Stimulated activated CD4-positive, alpha-beta T cell treated with anti-CD3 and anti-CD28 coated beads, Interleukin-1b, Interleukin-23, amount 100 ng/mL, for 48 hours (primary cell): ENCODE measurements at regions not wholly inside any gene's neighbourhood (a gene's known extent, or its start where the extent isn't known, plus 50 kb on each side); places are given as distances from the start of the nearest gene placed in this dataset.
A peak's percentile ranks its signal among the peaks of the same experiment; 100 is the strongest.
"Not testable (repeated sequence)": the region's sequence is repeated elsewhere in the genome, so short reads cannot be mapped to it uniquely, and the experiment has no call there.

Experiments
- DNase-seq: peaks from one replicate; pipeline ENCODE4 v3.0.0-alpha.2; 2020

DNA sequence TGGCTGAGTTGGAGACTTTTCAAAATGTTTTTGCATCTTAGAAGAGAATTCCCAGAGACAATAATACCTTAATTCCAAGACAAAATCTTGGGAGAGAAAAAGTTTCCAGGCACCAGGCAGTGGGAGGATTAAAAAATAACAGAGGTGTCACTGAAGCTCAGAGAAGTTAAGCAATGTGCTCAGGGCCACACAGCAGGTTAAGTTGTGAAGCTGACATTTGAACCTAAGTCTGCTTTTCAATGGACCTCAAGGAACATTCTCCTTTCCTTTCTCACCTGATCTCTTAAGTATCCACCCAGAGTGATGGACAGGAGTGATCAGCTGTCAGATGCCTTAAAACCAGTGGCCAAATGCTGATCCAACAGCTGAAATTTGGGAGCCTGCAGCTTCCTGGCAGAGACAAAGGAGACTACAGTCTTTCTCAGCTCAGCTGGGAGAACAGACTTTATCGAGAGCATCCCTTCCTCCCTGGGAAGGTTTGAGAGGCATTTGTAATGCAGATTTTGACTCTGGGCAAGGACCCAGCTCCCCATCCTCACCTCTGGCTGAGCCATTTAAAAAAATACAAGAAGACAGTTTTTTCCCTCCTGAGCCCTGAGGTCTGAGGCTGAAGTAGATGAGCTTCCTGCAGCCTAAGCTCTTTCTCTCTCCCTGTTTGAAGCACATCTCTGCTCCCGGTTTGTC, 174.9 kb upstream of the RPH3A start:
- no peak for DNase-seq

DNA sequence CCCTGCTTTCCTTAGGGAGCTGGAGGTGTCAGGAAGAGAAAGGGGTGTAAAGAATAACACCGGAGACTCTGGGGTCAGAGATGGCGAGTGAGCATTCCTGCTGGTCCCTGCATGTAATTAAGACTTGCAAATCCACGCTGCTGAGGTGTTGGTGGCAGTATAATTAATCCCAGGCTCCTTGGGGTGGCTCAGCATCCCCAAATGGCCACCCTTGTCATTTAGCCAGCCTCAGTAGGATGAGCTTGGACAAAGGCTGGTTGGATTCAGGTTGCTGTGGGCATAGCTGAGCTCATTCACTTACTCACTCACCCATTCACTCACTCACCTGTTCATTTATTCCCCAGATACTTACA, 174.4 kb upstream of the RPH3A start:
- DNase-seq, result no peak

- no peak for DNase-seq
Observed at GRCh38 chr12:112627851-112628250, 163.7 kb upstream of the RPH3A start.

DNA sequence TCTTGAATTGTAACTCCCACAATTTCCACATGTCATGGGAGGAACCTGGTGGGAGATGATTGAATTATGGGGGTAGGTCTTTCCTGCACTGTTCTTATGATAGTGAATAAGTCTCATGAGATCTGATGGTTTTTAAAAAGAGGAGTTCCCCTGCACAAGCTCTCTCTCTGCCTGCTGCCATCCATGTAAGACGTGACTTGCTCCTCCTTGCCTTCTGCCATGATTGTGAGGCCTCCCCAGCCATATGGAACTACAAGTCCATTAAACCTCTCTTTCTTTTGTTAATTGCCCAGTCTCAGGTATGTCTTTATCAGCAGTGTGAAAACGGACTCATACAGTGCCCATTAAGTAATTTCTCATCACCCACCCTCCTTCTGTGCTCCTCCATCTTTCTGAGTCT, 159.6 kb upstream of the RPH3A start:
- not testable (repeated sequence) for DNase-seq

- no peak for DNase-seq
Observed at GRCh38 chr12:112635036-112635435, 156.5 kb upstream of the RPH3A start.

DNA sequence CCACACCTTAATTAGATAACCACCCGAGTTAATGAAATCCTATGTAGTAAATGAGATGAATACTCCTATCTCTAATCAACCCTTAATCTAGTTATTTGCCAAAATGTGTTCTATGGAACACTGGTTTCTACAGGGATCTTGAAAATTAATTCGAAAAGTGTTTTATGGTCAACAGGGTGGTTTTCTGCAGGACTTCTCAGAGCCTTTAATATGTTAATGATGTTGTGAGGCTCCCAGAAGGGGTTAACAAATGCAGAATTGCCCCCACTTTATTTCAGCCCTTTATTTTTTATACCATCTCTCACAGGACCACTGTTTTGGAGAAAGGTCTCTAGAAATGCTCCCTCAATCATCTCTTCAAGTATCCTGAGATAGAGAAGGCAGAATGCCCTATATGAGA, 153.1 kb upstream of the RPH3A start:
- DNase-seq, result no peak

GRCh38 chr12:112645586-112645985, 146.0 kb upstream of the RPH3A start:
- DNase-seq, result no peak

GRCh38 chr12:112656141-112656540, 135.4 kb upstream of the RPH3A start:
- no peak for DNase-seq

- DNase-seq, result peak; percentile 3
Observed at GRCh38 chr12:112664569-112664968, 127.0 kb upstream of the RPH3A start.

GRCh38 chr12:112665958-112666357, 125.6 kb upstream of the RPH3A start:
- DNase-seq, result no peak

- no peak for DNase-seq
Observed at GRCh38 chr12:112671564-112671963, 120.0 kb upstream of the RPH3A start.

DNA sequence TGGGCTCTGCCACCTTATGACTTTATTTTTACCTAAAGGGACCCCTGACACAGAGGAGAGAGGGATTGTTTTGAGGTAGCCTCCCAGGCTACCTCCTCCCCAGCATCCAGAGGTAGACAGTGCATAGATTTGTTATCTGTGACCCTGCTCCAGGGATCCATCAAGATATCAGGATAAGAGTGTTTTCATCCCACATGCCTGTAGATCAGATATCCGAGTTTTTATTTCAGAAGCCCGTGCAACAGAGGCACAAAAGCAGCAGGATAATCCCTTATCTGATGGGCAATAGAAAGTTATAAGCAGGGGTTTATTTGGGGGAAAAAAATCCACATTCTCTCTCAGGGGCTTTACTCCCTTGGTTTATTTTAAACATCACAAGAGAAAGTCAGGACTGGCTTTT, 117.0 kb upstream of the RPH3A start:
- DNase-seq, result no peak

DNA sequence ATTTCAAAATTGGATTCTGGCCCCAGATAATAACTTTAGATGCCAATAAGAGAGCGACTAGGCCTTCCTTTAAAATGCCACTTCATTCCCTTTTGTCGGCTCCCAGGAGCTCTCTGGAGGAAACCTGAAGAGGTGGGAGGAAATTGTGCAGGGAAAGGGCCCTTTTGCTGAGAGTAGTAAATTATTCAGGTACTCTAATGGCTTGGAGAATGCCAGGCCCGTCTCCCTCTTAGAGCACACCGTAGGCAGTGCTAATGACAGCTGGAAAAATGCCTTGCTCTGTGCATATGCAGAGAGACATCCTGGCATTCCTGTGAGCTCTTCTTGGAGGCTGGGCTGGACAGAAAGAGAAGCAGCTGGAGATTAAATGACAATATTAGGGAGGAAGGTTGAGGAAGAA, 115.0 kb upstream of the RPH3A start:
- no peak for DNase-seq

GRCh38 chr12:112677050-112677765, 114.3 kb upstream of the RPH3A start:
- no peak for DNase-seq

GRCh38 chr12:112680993-112681392, 110.6 kb upstream of the RPH3A start:
- DNase-seq, result no peak

- DNase-seq, result no peak
Observed at GRCh38 chr12:112682586-112682985, 109.0 kb upstream of the RPH3A start.

DNA sequence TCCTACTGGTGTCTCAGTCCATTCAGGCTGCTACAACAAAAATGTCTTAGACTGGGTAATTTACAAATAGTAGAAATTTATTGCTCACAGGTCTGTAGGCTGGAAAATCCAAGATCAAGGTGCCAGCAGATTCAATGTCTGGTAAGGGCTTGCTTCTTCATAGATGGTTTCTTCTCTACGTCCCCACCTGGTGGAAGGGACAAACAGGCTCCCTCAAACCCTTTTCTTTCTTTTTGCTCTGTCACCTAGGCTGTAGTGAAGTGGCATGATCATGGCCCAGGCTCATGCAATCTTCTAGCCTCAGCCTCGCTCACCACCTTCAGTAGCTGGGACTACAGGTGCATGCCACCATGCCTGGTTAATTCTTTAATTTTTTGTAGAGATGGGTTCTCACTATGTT, 106.8 kb upstream of the RPH3A start:
- no peak for DNase-seq

DNA sequence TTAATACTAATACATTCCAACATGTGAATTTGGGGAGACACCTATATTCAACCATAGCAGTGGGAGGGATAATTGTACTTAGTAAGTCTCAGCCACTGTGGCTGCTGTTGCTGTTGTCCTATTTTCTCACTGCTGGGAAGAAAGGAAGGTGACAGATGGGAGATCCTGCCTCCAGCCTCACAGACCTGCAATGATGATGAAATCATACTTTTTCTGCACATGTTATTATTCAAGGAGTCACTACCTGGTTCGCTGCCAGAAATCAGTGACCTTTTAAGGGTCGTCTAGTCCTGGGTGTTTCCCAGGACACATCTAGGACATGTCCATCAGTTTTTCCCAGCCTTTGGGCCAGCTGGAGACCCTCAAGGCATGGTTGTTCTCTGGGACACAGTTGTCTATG, 106.2 kb upstream of the RPH3A start:
- no peak for DNase-seq

- no peak for DNase-seq
Observed at GRCh38 chr12:112686373-112686772, 105.2 kb upstream of the RPH3A start.

DNA sequence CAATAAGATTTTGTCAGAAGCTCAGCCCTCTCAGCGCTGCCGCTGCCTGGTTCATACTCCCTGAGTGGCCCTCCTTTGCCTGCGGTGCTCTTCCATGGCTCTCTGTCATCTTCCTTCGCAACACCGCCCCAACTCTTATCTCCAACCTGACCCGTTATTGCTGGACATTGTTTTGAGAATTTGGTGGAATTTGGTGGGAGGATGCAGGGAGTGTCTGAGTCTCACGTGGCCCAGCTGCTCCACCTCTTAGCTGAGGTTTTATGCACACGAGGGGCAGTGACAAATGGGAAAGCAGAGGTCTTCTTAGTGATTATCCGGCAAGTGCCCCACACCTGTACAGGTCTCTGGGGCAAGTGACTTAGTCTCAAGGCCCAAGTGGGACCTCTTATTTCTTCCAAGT, 97.5 kb upstream of the RPH3A start:
- no peak for DNase-seq

GRCh38 chr12:112697441-112697840, 94.1 kb upstream of the RPH3A start:
- DNase-seq, result not testable (repeated sequence)

DNA sequence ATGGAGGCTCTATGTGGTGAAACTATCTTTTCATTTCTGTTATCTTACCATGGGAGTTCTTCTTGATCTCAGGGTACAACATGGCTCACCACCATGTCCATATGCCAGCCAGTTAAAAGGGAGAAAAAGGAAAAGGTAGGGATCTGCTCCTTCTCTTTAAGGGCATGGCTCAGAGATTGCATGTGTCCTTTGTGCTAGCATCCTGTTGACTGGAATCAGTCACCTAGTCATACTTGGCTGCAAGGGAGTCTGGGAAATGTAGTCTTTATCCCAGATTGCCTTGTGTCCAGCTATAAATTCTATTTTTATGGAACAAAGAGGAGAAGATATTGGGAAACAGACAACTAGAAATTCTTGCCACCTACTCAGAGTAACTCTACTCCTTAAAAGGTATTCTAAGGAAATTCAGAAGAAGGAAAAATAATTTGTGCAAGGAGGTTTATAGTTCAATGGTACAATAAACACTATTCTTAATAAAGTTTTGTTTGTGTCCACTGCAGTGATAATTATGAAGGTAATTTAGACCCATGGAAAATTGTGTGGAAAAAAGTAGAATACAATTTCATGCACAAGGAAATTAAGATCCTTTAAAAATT, 86.4 kb upstream of the RPH3A start:
- no peak for DNase-seq

- no peak for DNase-seq
Observed at GRCh38 chr12:112710414-112710813, 81.1 kb upstream of the RPH3A start.

DNA sequence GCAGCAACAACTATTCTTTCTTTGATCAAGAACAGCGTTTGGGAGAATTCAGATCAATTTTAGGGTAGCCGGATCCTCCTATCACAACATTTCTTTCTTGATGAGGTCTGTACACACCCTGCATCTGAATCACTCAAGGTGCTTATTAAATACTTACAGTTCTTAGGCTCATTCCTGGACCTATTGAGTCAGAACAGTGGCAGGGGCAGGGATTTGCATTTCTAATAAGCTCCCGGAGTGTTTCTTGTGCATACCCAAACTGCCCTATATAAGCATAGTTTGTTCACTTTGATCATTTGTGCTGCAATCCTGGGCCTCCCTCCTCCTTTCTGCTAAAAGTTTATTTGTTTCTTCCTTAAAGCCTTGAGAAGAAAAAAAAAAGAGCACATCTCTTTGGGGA, 80.5 kb upstream of the RPH3A start:
- no peak for DNase-seq

DNA sequence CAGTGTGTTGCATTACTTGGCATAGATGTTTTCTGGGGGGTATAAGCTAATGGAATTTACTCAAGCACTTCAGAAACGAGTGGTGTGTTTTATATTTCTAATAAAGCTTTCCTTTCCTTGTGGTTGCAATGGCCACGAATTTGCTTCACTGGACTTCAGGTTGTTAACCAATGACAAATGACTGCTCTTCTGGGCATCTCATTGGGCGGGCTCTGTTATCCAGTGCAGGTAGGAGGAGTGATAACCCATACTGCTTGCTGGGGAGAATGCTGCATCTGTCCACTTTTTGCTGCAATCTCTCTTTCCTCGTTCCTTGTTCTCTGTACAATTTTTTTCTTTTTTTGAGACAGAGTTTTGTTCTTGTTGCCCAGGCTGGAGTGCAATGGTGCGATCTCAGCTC, 80.0 kb upstream of the RPH3A start:
- DNase-seq, result no peak
